H1 (cell line): ENCODE measurements at regions not wholly inside any gene's neighbourhood (a gene's known extent, or its start where the extent isn't known, plus 50 kb on each side); places are given as distances from the start of the nearest gene placed in this dataset.

ENCODE experiments used
- BACH1 ChIP-seq: IDR thresholded peaks from 2 replicates; pipeline ENCODE4 v1.6.1; 2012; ENCODE audit warnings: low read length, improper control_type of control experiment
- CBX8 ChIP-seq: fragments of 300-800, 300-1000 bp; sonication (generic); IDR thresholded peaks from 2 replicates; pipeline ENCODE4 v1.7.1; 2016; ENCODE audit warnings: low read depth, low read length, borderline replicate concordance
- CEBPB ChIP-seq: IDR thresholded peaks from 2 replicates; pipeline ENCODE4 v1.6.1; 2012; ENCODE audit warnings: low read depth, low read length
- CHD1 ChIP-seq: IDR thresholded peaks from 2 replicates; pipeline ENCODE4 v1.6.1; 2012; ENCODE audit warnings: low read depth, low read length, improper control_type of control experiment
- GTF2F1 ChIP-seq: IDR thresholded peaks from 2 replicates; pipeline ENCODE4 v1.6.1; 2012; ENCODE audit warnings: low read depth, low read length, improper control_type of control experiment, borderline replicate concordance
- HDAC6 ChIP-seq: IDR thresholded peaks from one replicate; pipeline ENCODE4 v1.7.1; 2012; ENCODE audit warnings: low read depth, mild to moderate bottlenecking, inconsistent platforms, low read length, moderate library complexity
- NANOG ChIP-seq: IDR thresholded peaks from 2 replicates; pipeline ENCODE4 v1.6.1; 2011; ENCODE audit warnings: low read length, low read depth, mild to moderate bottlenecking, inconsistent platforms; ENCODE audit not compliant: insufficient read depth, poor library complexity, severe bottlenecking

DNA sequence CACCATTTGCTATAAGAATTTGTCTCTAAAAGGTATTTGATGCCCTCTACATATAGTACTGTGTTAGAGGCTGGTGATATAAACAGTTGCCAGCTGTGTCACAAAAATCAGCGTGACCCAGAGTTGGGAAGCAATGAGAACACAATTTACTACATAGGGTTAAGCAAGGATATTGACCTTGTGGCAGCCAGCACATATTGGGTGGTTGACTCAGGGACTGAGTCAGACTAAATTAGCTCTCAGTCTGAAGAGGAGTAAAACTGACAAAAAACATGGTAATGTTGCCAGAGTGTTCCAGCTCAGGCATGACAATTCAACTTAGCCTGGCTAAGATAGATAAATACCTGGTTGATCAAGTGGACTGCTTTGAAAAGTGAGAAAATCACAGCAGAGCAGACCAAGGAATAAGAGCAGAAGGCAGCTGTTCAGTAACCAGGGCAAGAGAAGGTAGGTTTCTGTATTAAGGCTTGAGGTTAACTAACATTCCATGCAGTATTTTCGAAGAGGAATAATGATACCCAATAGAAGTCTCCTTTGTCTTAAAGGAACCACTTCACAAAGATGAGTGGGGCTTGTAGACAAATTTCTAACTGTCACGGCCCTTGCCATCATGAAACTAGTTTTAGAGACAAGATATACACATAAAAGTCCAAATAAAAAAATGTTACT is 108.2 kb upstream of the ERBB4 start (continued):
- TF ChIP-seq CHD1: no peak
- no peak for TF ChIP-seq GTF2F1
- TF ChIP-seq HDAC6: no peak
- TF ChIP-seq CBX8: no peak
- TF ChIP-seq NANOG: no peak
- no peak for TF ChIP-seq CEBPB
- no peak for TF ChIP-seq BACH1
- TF ChIP-seq, all 59 proteins: peak for 0
